K562 (cell line): ENCODE measurements at regions not wholly inside any gene's neighbourhood (a gene's known extent, or its start where the extent isn't known, plus 50 kb on each side); places are given as distances from the start of the nearest gene placed in this dataset.

Experiments used
- ATAC-seq: fragments of 200-7000 bp; cut with Tn5 transposase; 3 replicates; pipeline ENCODE4 v1.9.1; 2020; ENCODE audit warnings: moderate library complexity
- BruUV-seq: library from RNA; stranded (reverse); fragments of 400-500 nt; replicated peaks from 2 replicates; lab custom pipeline; 2021; lab: Mats Ljungman, UMichigan
- CTCF ChIA-PET: fragments of 300-600 bp; formaldehyde crosslinking; extraction: SDS; loops from one replicate; lab custom pipeline; 2021; ENCODE audit warnings: low intra/inter-chr PET ratio; lab: Yijun Ruan, JAX
- POLR2A ChIA-PET: fragments of 300-600, 350-650 bp; sonication (Branson Sonifier 250); formaldehyde crosslinking; extraction: SDS; loops from one replicate; lab custom pipeline; 2021; ENCODE audit warnings: antibody characterized with exemption, inconsistent platforms; lab: Yijun Ruan, JAX
- DNase-seq, 4 experiments: peaks; one replicate each; pipeline versions ENCODE4 v3.0.0 to v3.0.0-alpha.2; 2011 to 2018; ENCODE audit warnings: low spot score in 3 of 4, mixed read lengths in 3 of 4; ENCODE audit errors: extremely low read depth in 1 of 4
- FAIRE-seq: peaks from 2 replicates; lab custom pipeline; 2011; peaks lifted over from hg19 to GRCh38; lab: Jason Lieb, UNC
- H2AFZ ChIP-seq: 2 replicates; pipeline ENCODE4 v1.6.0; 2011; ENCODE audit warnings: low read depth, low read length, control low read depth, inconsistent platforms
- H3K27ac ChIP-seq: fragments of 200-600 bp; 3 replicates; pipeline ENCODE4 v1.8.0; 2011; ENCODE audit warnings: low read depth, mild to moderate bottlenecking, control low read depth, inconsistent platforms, low read length, moderate library complexity, mixed read lengths; ENCODE audit errors: extremely low read depth
- H3K27me3 ChIP-seq, 2 experiments: fragments of 300-600 bp in 1 of 2; 2 replicates in 1 of 2; 3 replicates in 1 of 2; pipeline versions ENCODE4 v1.6.0 to v1.8.0; 2011; ENCODE audit warnings: inconsistent platforms in 2 of 2, low read length in 2 of 2, mild to moderate bottlenecking in 1 of 2, mixed read lengths in 1 of 2, moderate library complexity in 1 of 2; ENCODE audit not compliant: control insufficient read depth in 2 of 2, insufficient read depth in 2 of 2
- H3K36me3 ChIP-seq: fragments of 300-600 bp; 3 replicates; pipeline ENCODE4 v1.8.0; 2011; ENCODE audit warnings: mild to moderate bottlenecking, low read length, inconsistent platforms; ENCODE audit not compliant: control insufficient read depth, insufficient read depth
- H3K4me1 ChIP-seq, 2 experiments: fragments of 200-600 bp in 1 of 2; replicated peaks in 1 of 2; 2 replicates in 1 of 2; 3 replicates in 1 of 2; pipeline versions ENCODE4 v1.5.1 to v1.8.0; 2011; ENCODE audit warnings: inconsistent platforms in 2 of 2, low read length in 2 of 2, mild to moderate bottlenecking in 1 of 2, mixed read lengths in 1 of 2, moderate library complexity in 1 of 2; ENCODE audit not compliant: control insufficient read depth in 2 of 2, insufficient read depth in 2 of 2
- H3K4me2 ChIP-seq: 2 replicates; pipeline ENCODE4 v1.6.1; 2011; ENCODE audit warnings: low read length, control low read depth, inconsistent platforms, mixed read lengths; ENCODE audit not compliant: insufficient read depth
- H3K4me3 ChIP-seq: fragments of 200-600 bp; sonication (generic), shearing (Covaris generic); 2 replicates; pipeline ENCODE4 v1.5.1; 2016; ENCODE audit warnings: control low read depth, inconsistent platforms
- H3K79me2 ChIP-seq: fragments of 200-600 bp; 3 replicates; pipeline ENCODE4 v1.8.0; 2011; ENCODE audit warnings: low read length, inconsistent platforms; ENCODE audit not compliant: control insufficient read depth, insufficient read depth
- H3K9ac ChIP-seq, 2 experiments: 2 replicates each; pipeline versions ENCODE4 v1.6.0 to v1.6.1; 2011; ENCODE audit warnings: low read depth in 2 of 2, low read length in 2 of 2, control low read depth in 1 of 2, inconsistent platforms in 1 of 2, mild to moderate bottlenecking in 1 of 2, mixed read lengths in 1 of 2; ENCODE audit not compliant: insufficient read depth in 1 of 2
- H3K9me1 ChIP-seq: one replicate; pipeline ENCODE4 v1.6.0; 2011; ENCODE audit warnings: inconsistent platforms, mild to moderate bottlenecking, low read length, moderate library complexity; ENCODE audit not compliant: control insufficient read depth, insufficient read depth
- H3K9me3 ChIP-seq: replicated peaks from 2 replicates; pipeline ENCODE4 v1.5.1; 2011; ENCODE audit warnings: low read depth, low read length, inconsistent platforms; ENCODE audit not compliant: control insufficient read depth, insufficient read depth
- H4K20me1 ChIP-seq: replicated peaks from 2 replicates; pipeline ENCODE4 v1.6.1; 2011; ENCODE audit warnings: low read length, inconsistent platforms, mixed read lengths; ENCODE audit not compliant: control insufficient read depth, insufficient read depth
- ARID2 ChIP-seq: fragments of 450-650 bp; IDR thresholded peaks from 2 replicates; pipeline ENCODE4 v1.6.1; 2017; ENCODE audit warnings: antibody characterized with exemption, mild to moderate bottlenecking
- ERF ChIP-seq: fragments of 450-650 bp; formaldehyde crosslinking; IDR thresholded peaks from 2 replicates; pipeline ENCODE4 v1.4.0; 2020; ENCODE audit warnings: mild to moderate bottlenecking, mixed read lengths
- NFRKB ChIP-seq: fragments of 450-650 bp; IDR thresholded peaks from 2 replicates; pipeline ENCODE4 v1.6.1; 2016; ENCODE audit warnings: low read depth
- STAT5A ChIP-seq: IDR thresholded peaks from 2 replicates; pipeline ENCODE4 v1.6.1; 2012; ENCODE audit warnings: low read length, inconsistent platforms, borderline replicate concordance
- ZBTB8A ChIP-seq: fragments of 450-650 bp; IDR thresholded peaks from 2 replicates; pipeline ENCODE4 v1.6.1; 2018; ENCODE audit warnings: mild to moderate bottlenecking, moderate library complexity; ENCODE audit not compliant: partially characterized antibody
- ZNF274 ChIP-seq: IDR thresholded peaks from 2 replicates; pipeline ENCODE4 v1.6.1; 2011; ENCODE audit warnings: low read depth, mild to moderate bottlenecking, low read length, moderate library complexity, borderline replicate concordance
- whole genome bisulfite sequencing: fragments of 100-300 bp; shearing (Covaris generic); methylation state at CpG from one replicate; pipeline ENCODE4 v1.1.6; 2016; ENCODE audit warnings: low coverage, mixed read lengths; ENCODE audit not compliant: insufficient coverage; ENCODE audit errors: missing lambda C conversion rate; 5-methylcytosine and 5-hydroxymethylcytosine counted together
- in situ Hi-C: fragments of 300-500 bp; cut with MboI; formaldehyde crosslinking; loops from 4 replicates; pipeline ENCODE4 v1.15.0; 2018; ENCODE audit warnings: inconsistent platforms, mixed read lengths
- intact Hi-C: fragments of 100-400 bp; cut with micrococcal nuclease; formaldehyde crosslinking; loops from 2 replicates; pipeline ENCODE4 v1.14.2; 2022
- TF ChIP-seq, protein P1 (sequence below), 2 experiments: fragments of 200-800 bp in 1 of 2; sonication (Bioruptor generic) in 1 of 2; sonication (generic) in 1 of 2; formaldehyde crosslinking in 1 of 2; IDR thresholded peaks in 1 of 2; conservative IDR thresholded peaks in 1 of 2; 2 replicates each; pipeline versions ENCODE4 v1.5.0 to v1.6.1; 2016 to 2020; ENCODE audit warnings: missing compliant biosample characterization in 1 of 2, missing genetic modification characterization in 1 of 2, missing genetic modification reagents in 1 of 2
- TF ChIP-seq, protein P2 (sequence below): fragments of 250-450 bp; sonication (Bioruptor Pico); IDR thresholded peaks from 2 replicates; pipeline ENCODE4 v1.4.0; 2020

DNA sequence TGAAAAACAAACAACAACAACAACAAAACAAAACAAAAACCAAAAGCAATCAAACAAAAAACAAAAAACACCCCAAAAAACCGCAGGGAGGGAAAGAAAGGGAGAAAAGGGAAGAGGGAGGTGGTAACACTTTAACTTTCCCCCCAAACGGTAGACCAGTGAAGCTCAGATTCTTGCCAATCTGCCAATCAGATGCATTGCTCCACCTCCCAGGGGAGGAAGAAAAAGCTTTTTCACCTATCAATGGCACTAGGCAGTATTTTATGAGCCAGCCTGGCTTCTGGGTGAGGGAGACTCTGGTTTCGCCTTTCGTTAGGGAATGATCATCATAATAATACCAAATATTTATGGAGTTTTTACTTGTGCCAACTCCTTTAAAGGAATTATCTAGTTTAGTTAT is 94.1 kb downstream of the GPR139 start (continued):
- TF ChIP-seq, protein P1, sequence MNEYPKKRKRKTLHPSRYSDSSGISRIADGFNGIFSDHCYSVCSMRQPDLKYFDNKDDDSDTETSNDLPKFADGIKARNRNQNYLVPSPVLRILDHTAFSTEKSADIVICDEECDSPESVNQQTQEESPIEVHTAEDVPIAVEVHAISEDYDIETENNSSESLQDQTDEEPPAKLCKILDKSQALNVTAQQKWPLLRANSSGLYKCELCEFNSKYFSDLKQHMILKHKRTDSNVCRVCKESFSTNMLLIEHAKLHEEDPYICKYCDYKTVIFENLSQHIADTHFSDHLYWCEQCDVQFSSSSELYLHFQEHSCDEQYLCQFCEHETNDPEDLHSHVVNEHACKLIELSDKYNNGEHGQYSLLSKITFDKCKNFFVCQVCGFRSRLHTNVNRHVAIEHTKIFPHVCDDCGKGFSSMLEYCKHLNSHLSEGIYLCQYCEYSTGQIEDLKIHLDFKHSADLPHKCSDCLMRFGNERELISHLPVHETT (CRISPR knock-in tag; conservative IDR thresholded peaks at IDR 0.05 in 1 of 2, IDR thresholded peaks at IDR 0.05 in 1 of 2), result no peak

DNA sequence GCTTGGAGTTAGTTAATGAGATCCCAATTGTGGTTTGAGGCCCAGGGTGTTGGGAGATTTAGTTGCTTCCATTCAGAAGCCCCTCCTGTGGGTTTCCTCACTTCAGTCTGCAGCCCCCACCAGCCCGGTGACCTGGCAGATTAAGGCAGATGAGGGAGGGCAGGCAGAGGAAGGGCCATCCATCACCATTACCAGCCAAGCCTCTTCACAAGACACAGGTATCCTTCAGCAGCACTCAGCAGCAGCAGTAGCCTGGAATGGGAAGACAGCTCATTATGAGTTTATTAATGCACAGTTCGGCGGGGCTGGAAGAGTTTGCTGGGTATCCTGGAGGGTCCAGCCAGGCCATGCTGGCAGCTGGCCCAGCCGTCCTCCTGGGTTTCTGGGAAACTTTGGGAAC is 90.0 kb upstream of the GPRC5B start:
- CTCF ChIA-PET, result no interaction called here

More for the DNA sequence above, 90.0 kb upstream of the GPRC5B start:
- Histone ChIP-seq H2AFZ (no peak overlapping the region), H3K36me3 (no peaks in the 10 kb centered on the region), H4K20me1 (no peaks in the 10 kb centered on the region; the same call in 1 of the 2 replicates), H3K9ac (no peak overlapping the region), H3K4me2 (no peak overlapping the region), H3K79me2 (no peaks in the 10 kb centered on the region), H3K4me1 (no peaks in the 10 kb centered on the region), H3K27ac (no peak overlapping the region), H3K27me3 (peaks cover 2 to 6% of the 10 kb centered on the region in 2 experiments; a peak in 2 of 5 replicates), H3K9me1 (no peaks in the 10 kb centered on the region), H3K9me3 (no peaks in the 10 kb centered on the region), H3K4me3 (no peak overlapping the region)
- BruUV-seq, result no TSS peak
- TF ChIP-seq STAT5A (no peak), ZNF274 (no peak), ZBTB8A (no peak), ERF (CRISPR knock-in tag) (no peak), ARID2 (no peak), NFRKB (no peak)
- TF ChIP-seq, protein P2, sequence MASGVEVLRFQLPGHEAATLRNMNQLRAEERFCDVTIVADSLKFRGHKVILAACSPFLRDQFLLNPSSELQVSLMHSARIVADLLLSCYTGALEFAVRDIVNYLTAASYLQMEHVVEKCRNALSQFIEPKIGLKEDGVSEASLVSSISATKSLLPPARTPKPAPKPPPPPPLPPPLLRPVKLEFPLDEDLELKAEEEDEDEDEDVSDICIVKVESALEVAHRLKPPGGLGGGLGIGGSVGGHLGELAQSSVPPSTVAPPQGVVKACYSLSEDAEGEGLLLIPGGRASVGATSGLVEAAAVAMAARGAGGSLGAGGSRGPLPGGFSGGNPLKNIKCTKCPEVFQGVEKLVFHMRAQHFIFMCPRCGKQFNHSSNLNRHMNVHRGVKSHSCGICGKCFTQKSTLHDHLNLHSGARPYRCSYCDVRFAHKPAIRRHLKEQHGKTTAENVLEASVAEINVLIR (CRISPR knock-in tag), result no peak
- WGBS, result 0% methylated on average over 4 of the region's 4 CpGs
- POLR2A ChIA-PET, result no interaction called here
- ATAC-seq (no peak), DNase-seq (no peak), FAIRE-seq (no peak)
- in situ Hi-C loops (no loop called here), intact Hi-C loops (no loop called here)
